ENCODE measurements at regions not wholly inside any gene's neighbourhood (a gene's known extent, or its start where the extent isn't known, plus 50 kb on each side); places are given as distances from the start of the nearest gene placed in this dataset.

DNA sequence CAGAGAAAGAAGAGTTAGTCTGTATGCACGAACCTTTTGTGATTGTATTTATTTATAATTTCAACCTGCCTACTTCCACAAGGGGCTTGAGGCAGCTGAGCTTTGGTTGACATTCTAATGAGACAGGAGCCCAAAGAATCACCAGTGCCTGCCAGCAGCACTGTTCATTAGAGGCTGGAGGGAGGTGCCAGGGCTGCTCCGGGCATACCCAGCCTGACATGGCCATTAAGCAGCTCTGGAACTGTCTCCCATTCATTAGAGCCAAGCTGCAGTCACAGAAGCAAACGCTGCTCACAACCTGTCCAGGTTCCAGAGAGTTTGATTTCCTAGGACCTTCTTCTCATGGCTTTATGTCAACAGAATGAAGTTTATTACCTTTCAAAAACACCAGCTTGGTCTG lies 425.5 kb downstream of the RFC3 start:
- no peak for TF ChIP-seq YY1 (IDR thresholded peaks at IDR 0.05; ENCODE audit: extremely low read depth, insufficient replicate concordance, low read depth, low read length)
- TF ChIP-seq POLR2A (IDR thresholded peaks at IDR 0.05; ENCODE audit: borderline replicate concordance, extremely low read depth, insufficient read depth, insufficient read length), result no peak
- TF ChIP-seq, protein P1, sequence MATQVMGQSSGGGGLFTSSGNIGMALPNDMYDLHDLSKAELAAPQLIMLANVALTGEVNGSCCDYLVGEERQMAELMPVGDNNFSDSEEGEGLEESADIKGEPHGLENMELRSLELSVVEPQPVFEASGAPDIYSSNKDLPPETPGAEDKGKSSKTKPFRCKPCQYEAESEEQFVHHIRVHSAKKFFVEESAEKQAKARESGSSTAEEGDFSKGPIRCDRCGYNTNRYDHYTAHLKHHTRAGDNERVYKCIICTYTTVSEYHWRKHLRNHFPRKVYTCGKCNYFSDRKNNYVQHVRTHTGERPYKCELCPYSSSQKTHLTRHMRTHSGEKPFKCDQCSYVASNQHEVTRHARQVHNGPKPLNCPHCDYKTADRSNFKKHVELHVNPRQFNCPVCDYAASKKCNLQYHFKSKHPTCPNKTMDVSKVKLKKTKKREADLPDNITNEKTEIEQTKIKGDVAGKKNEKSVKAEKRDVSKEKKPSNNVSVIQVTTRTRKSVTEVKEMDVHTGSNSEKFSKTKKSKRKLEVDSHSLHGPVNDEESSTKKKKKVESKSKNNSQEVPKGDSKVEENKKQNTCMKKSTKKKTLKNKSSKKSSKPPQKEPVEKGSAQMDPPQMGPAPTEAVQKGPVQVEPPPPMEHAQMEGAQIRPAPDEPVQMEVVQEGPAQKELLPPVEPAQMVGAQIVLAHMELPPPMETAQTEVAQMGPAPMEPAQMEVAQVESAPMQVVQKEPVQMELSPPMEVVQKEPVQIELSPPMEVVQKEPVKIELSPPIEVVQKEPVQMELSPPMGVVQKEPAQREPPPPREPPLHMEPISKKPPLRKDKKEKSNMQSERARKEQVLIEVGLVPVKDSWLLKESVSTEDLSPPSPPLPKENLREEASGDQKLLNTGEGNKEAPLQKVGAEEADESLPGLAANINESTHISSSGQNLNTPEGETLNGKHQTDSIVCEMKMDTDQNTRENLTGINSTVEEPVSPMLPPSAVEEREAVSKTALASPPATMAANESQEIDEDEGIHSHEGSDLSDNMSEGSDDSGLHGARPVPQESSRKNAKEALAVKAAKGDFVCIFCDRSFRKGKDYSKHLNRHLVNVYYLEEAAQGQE (IDR thresholded peaks at IDR 0.05; ENCODE audit: low read depth), result no peak
- TF ChIP-seq, protein P2, sequence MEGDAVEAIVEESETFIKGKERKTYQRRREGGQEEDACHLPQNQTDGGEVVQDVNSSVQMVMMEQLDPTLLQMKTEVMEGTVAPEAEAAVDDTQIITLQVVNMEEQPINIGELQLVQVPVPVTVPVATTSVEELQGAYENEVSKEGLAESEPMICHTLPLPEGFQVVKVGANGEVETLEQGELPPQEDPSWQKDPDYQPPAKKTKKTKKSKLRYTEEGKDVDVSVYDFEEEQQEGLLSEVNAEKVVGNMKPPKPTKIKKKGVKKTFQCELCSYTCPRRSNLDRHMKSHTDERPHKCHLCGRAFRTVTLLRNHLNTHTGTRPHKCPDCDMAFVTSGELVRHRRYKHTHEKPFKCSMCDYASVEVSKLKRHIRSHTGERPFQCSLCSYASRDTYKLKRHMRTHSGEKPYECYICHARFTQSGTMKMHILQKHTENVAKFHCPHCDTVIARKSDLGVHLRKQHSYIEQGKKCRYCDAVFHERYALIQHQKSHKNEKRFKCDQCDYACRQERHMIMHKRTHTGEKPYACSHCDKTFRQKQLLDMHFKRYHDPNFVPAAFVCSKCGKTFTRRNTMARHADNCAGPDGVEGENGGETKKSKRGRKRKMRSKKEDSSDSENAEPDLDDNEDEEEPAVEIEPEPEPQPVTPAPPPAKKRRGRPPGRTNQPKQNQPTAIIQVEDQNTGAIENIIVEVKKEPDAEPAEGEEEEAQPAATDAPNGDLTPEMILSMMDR (IDR thresholded peaks at IDR 0.05 in 2 of 3, conservative IDR thresholded peaks at IDR 0.05 in 1 of 3; ENCODE audit: borderline replicate concordance in 1 of 3, insufficient read depth in 1 of 3, low read depth in 2 of 3, low read length in 2 of 3), result no peak
